Left ventricle myocardium inferior (tissue), 1 donor: ENCODE measurements at regions not wholly inside any gene's neighbourhood (a gene's known extent, or its start where the extent isn't known, plus 50 kb on each side); places are given as distances from the start of the nearest gene placed in this dataset.

Source experiments
- DNase-seq: peaks from one replicate; pipeline ENCODE4 v3.0.0-alpha.2; 2020
- H3K27ac ChIP-seq: fragments of 200-600 bp; replicated peaks from 2 replicates; pipeline ENCODE4 v1.8.0; 2021
- H3K27me3 ChIP-seq: fragments of 200-600 bp; 2 replicates; pipeline ENCODE4 v1.8.0; 2021; ENCODE audit warnings: low read depth
- H3K36me3 ChIP-seq: fragments of 200-600 bp; 2 replicates; pipeline ENCODE4 v1.8.0; 2021
- H3K4me1 ChIP-seq: fragments of 200-600 bp; 2 replicates; pipeline ENCODE4 v1.8.0; 2021
- H3K4me3 ChIP-seq: fragments of 200-600 bp; 2 replicates; pipeline ENCODE4 v1.8.0; 2021; ENCODE audit warnings: mild to moderate bottlenecking, moderate library complexity
- H3K9me3 ChIP-seq: fragments of 200-600 bp; replicated peaks from 2 replicates; pipeline ENCODE4 v1.8.0; 2021
- intact Hi-C: fragments of 100-400 bp; cut with micrococcal nuclease; formaldehyde crosslinking; loops from one replicate; pipeline ENCODE4 v1.11.0; 2022
- TF ChIP-seq, protein P1 (sequence below): fragments of 200-600 bp; IDR thresholded peaks from 2 replicates; pipeline ENCODE4 v1.8.0; 2021; ENCODE audit warnings: antibody characterized with exemption, mild to moderate bottlenecking, borderline replicate concordance
- donor health status: DM: no; HTN: yes; CAD: no; lungs with severe emphysema.

DNA sequence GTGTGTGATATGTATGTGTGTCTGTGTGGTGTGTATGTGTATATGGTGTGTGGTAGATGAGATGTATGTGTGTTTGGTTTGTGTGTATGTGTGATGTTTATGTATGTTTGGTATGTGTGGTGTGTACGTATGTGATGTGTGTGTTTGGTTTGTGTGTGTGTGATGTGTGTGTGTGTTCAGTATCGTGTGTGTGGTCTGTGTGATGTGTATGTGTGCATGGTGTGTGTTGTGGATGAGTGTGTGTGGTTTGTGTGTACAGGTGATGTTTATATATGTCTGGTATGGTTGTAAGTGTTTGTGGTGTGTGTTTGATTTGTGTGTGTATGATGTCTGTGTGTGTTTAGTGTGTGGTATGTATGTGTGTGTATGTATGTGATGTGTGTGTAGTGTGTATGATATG is 199.4 kb downstream of the SUDS3 start:
- Histone ChIP-seq H3K36me3 (no peaks in the 10 kb centered on the region), H3K4me1 (peaks cover 11% of the 10 kb centered on the region), H3K27me3 (no peaks in the 10 kb centered on the region), H3K4me3 (no peak overlapping the region), H3K27ac (no peak overlapping the region), H3K9me3 (peaks cover 17% of the 10 kb centered on the region)
- DNase-seq: no peak
- intact Hi-C loops: no loop called here
- TF ChIP-seq, protein P1, sequence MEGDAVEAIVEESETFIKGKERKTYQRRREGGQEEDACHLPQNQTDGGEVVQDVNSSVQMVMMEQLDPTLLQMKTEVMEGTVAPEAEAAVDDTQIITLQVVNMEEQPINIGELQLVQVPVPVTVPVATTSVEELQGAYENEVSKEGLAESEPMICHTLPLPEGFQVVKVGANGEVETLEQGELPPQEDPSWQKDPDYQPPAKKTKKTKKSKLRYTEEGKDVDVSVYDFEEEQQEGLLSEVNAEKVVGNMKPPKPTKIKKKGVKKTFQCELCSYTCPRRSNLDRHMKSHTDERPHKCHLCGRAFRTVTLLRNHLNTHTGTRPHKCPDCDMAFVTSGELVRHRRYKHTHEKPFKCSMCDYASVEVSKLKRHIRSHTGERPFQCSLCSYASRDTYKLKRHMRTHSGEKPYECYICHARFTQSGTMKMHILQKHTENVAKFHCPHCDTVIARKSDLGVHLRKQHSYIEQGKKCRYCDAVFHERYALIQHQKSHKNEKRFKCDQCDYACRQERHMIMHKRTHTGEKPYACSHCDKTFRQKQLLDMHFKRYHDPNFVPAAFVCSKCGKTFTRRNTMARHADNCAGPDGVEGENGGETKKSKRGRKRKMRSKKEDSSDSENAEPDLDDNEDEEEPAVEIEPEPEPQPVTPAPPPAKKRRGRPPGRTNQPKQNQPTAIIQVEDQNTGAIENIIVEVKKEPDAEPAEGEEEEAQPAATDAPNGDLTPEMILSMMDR: no peak

DNA sequence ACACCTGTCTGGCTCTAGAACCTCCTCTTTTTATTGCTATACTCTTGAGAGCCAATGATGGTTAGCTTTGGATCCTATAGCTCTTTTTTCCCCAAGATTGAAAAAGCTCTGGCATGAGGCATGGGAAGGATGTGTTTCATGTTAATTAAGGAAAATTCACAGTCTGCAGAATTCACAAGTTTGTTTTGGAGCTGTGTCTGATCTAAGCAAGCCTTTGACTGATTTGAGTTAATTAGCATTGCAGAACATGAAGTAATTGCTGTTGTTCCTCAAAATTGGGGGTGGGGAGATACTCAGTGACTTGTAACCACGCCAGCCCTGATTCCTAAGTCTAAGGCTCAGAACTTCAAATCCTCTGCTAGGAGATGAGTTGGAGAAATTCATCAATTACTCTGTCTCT is 205.0 kb downstream of the SUDS3 start:
- intact Hi-C loops: no loop called here

DNA sequence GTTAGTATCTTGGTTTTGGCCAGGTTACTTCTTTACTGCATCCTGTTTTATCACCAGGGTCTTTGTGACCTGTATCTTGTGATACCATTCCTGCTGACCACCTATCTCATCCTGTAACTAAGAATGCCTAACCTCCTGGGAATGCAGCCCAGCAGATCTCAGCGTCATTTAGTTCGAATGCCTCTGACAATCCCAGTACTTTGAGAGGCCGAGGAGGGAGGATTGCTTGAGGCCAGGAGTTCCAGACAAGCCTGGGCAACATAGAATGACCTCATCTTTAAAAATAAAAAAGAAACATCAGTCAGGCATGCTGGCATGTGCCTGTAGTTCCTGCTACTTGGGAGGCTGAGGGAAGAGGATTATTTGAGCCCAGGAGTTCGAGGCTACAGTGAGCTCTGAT is 206.5 kb downstream of the SUDS3 start:
- intact Hi-C loops: no loop called here
- no peak for DNase-seq
- Histone ChIP-seq H3K27me3 (no peaks in the 10 kb centered on the region), H3K27ac (no peak overlapping the region), H3K4me3 (no peak overlapping the region), H3K36me3 (no peaks in the 10 kb centered on the region), H3K4me1 (no peaks in the 10 kb centered on the region), H3K9me3 (peaks cover 15% of the 10 kb centered on the region)
- TF ChIP-seq, protein P1: no peak

More for the DNA sequence above, 205.0 kb downstream of the SUDS3 start:
- Histone ChIP-seq H3K36me3 (no peaks in the 10 kb centered on the region), H3K27ac (no peak overlapping the region), H3K4me1 (no peaks in the 10 kb centered on the region), H3K27me3 (no peaks in the 10 kb centered on the region), H3K9me3 (peaks cover 6% of the 10 kb centered on the region), H3K4me3 (no peak overlapping the region)
- TF ChIP-seq, protein P1: no peak
- DNase-seq: no peak

DNA sequence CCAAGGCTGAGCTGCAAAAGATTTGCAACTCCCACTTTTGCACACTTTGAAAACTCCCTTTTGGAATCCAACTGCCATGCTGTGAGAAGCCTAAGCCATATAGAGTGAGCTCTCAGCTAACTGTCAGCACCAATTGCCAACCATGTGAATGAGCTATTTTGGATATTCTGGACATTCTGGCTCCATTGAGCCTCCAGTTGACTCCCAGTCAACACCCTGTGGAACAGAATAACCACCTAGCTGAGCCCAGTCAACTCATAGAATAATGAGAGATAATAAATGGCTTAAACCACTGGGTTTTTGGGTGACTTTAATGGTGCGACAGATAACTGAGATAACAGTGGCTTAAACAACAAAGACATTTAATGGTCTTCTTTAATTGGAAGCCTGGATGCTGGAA is 210.1 kb downstream of the SUDS3 start:
- intact Hi-C loops: no loop called here
- Histone ChIP-seq H3K27ac (no peak overlapping the region), H3K9me3 (peaks cover 15% of the 10 kb centered on the region), H3K4me1 (no peaks in the 10 kb centered on the region), H3K36me3 (no peaks in the 10 kb centered on the region), H3K4me3 (no peak overlapping the region), H3K27me3 (peaks cover 14% of the 10 kb centered on the region)
- DNase-seq: no peak
- TF ChIP-seq, protein P1: no peak

DNA sequence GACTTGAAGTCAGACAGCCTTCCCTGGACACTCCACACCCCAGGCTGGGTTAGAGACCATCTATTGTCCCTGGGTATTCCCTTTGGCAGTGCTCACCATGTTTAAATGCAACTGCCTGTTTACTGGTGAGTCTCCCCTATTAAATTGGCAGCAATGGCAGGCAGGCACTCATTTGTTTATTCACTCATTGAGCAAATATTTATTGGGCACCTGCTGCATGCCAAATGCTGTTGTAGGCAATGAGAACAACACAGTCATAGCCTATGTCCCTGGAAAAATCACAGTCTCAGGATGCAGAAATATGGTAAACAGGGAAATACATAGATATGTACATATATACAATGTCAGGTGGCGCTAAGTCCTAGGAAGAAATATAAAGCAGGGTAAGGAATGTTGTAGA is 212.8 kb downstream of the SUDS3 start:
- Histone ChIP-seq H3K9me3 (peaks cover 15% of the 10 kb centered on the region), H3K27me3 (peaks cover 14% of the 10 kb centered on the region), H3K4me3 (no peak overlapping the region), H3K4me1 (no peaks in the 10 kb centered on the region), H3K36me3 (no peaks in the 10 kb centered on the region), H3K27ac (no peak overlapping the region)
- DNase-seq: no peak
- TF ChIP-seq, protein P1: no peak
- intact Hi-C loops: no loop called here
